ENCODE measurements at regions not wholly inside any gene's neighbourhood (a gene's known extent, or its start where the extent isn't known, plus 50 kb on each side); places are given as distances from the start of the nearest gene placed in this dataset.

GRCh38 chr21:43318841-43319781, 107.8 kb downstream of the SIK1 start:
- intact Hi-C loops (cut with micrococcal nuclease) = no loop called here

- intact Hi-C loops (cut with micrococcal nuclease) = no loop called here
Measured at GRCh38 chr21:43318368-43318767, 108.6 kb downstream of the SIK1 start.

GRCh38 chr21:43317959-43318358, 109.0 kb downstream of the SIK1 start:
- intact Hi-C loops (cut with micrococcal nuclease) = no loop called here

DNA sequence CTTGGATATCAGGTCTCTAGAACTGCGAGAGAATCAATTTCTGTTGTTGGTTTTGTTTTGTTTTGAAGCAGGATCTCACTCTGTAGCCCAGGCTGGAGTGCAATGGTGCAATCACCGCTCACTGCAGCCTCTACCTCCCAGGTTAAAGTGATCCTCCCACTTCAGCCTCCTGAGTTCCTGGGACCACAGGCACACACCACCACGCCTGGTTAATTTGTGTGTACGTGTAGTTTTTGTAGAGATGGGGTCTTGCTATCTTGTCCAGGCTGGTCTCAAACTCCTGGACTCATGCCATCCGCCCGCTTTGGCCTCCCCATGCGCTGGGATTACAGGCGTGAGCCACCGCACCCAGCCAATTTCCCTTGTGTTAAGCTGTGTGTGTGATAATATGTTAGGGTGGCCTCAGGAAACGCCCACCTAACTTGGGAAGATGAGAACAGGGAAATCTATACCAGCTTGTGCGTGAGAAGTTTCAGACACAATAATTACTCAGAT, 109.6 kb downstream of the SIK1 start:
- intact Hi-C loops (cut with micrococcal nuclease) = no loop called here

GRCh38 chr21:43316156-43316845, 110.6 kb downstream of the SIK1 start:
- intact Hi-C loops (cut with micrococcal nuclease) = no loop called here

GRCh38 chr21:43315244-43316137, 111.4 kb downstream of the SIK1 start:
- intact Hi-C loops (cut with micrococcal nuclease) = loop anchor here (1.0 kb wide), 1 partner anchor 331 kb away; no protein-coding TSS in a partner anchor

GRCh38 chr21:43313939-43314405, 113.0 kb downstream of the SIK1 start:
- intact Hi-C loops (cut with micrococcal nuclease) = no loop called here

DNA sequence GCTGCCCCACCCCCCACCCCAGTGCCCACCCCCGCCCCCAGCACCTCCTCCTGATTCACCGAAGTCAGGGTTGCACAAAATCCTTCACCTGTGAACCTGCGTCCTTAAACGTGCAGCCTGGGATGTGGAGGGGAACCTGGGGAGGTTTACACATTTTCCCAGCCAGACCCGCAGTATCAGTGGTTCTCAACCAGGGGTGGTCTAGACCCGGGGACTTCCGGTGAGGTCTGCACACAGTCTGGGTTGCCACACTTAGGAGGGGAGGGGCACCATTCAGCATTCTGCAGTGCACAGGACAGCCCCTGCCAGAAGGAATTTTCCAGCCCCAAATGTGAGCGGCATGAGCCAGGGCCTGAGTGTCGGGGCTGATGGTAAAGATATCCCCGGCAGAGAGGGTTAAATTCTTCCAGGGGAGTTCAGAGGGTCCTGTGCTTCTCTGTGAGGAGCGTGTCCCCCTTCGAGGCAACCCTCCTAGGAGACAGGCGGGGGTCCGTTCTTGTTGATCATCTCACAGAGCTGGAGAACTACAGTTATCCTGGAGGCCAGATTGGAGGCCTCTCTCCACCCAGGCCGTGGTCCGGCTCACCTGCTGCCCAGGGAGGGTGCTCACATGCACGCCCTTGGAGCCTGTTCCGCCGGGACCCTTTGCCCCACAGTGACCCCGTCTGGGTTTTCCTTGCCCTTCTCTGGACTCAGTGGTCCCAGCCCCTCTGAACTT, 113.6 kb downstream of the SIK1 start:
- intact Hi-C loops (cut with micrococcal nuclease) = no loop called here

- intact Hi-C loops (cut with micrococcal nuclease) = no loop called here
Measured at GRCh38 chr21:43312751-43313169, 114.2 kb downstream of the SIK1 start.

DNA sequence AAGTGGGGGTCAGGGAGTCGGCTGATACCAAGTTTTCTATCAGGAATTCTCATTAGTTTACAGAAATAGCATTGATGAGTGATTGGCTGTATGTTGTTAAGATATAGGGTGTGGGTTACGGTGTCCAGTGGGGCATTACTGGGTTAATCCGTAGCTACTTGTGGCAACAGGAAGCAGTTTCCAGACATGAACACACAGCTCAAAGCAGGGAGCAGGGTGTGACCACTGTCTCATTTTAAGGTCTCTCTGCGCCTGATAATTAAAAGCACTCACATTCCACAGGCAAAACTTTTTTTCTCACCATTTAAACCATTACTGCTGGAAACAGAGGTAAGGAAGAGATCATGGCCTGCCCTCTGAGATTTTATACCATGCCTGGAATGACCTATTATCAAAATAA, 114.9 kb downstream of the SIK1 start:
- intact Hi-C loops (cut with micrococcal nuclease) = no loop called here

DNA sequence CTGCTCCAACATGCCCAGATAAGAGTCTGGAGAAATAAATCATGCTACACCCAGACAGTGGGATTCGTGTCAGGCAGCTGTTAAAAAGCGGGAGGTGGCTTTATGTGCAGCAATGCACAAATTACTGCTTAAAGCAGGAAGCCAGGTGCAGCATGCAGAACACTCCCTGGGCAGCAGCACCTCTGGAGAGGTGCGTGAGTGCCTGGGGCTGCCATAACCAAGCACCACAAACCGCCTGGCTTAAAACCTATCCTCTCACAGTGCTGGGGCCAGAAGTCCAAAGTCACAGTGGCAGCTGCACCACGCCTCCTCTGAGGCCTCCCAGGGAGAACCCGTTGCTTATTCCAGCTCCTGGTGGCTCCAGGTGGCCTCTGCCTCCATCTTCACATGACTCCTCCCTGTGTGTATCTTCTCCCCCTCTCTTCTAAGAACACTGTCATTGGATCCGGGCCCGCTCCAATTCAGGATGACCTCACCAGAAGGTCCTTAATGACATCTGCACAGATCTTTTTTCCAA, 115.6 kb downstream of the SIK1 start:
- intact Hi-C loops (cut with micrococcal nuclease) = no loop called here

DNA sequence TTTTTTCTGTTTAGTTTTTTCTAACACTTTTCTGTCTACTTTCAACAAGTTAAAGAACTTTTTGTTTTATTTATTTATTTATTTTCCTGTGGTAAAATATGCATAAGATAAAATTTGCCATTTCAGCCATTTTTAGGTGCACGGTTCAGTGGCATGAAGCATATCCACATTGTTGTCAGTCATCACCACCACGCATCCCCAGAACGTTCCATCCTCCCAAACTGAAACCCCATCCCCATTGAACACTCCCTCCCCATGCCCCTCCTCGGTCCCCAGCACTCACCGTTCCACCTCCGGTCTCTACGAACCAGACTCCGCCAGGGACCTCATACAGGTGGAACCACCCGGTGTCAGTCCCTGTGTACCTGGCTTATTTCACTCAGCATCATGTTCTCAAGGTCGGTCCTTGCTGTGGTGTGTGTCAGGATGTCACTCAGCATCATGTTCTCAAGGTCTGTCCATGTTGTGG, 118.1 kb downstream of the SIK1 start:
- intact Hi-C loops (cut with micrococcal nuclease) = no loop called here

DNA sequence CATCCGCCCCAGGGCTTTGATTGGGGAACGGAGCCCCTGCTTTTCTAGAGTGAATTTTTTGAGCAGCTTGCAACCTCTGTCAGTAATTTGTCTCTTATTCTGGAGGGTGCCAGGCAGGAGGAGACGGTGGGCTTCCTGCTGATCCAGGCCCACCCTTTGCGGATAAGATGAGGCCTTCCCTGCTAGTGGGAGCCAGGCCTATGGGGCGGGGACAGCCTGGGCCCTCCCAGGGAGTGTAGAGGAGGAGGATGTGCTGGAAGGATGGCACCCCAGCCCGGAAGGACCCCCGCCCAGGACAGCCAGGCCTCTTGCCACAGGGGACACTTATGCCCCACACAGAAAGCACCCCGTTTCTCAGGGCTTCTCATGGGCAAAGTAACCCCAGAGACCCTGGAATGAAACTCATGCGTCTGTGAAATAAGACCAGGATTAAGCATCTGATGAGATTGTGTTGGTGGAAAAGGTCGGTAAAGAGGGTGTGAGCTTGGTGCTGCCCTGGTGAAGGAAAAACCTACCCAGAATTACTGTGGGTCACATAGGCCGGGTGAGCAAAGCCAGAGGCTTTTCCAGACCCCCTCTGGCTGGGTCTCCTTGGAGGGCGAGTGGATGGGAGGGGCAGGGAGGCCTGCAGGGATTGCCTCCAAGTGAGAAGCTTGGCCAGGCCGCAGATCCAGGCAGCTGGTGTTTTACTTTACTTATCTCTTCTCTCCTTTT, 118.7 kb downstream of the SIK1 start:
- intact Hi-C loops (cut with micrococcal nuclease) = no loop called here

- intact Hi-C loops (cut with micrococcal nuclease) = no loop called here
Measured at GRCh38 chr21:43307677-43308070, 119.3 kb downstream of the SIK1 start.

GRCh38 chr21:43306911-43307676, 119.8 kb downstream of the SIK1 start:
- intact Hi-C loops (cut with micrococcal nuclease) = no loop called here

- intact Hi-C loops (cut with micrococcal nuclease) = no loop called here
Measured at GRCh38 chr21:43306391-43306790, 120.5 kb downstream of the SIK1 start.

GRCh38 chr21:43305811-43306311, 121.1 kb downstream of the SIK1 start:
- intact Hi-C loops (cut with micrococcal nuclease) = no loop called here

DNA sequence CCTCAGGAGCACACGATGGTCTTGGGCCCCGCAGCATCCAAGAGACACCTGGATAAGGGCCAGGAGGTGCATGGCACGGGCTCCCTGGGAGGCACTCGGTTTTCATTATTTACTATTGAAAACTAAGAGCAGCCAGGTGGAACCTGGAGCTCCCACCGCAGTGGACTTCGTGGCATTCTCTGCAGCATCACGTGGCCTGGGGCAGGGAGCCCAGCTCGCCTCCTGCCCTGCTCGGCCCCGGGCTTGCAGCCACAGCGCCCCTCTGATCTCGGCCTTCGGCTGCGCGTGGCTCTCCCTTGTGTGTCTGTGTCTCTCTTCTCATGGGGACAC, 121.6 kb downstream of the SIK1 start:
- intact Hi-C loops (cut with micrococcal nuclease) = no loop called here
